Myocyte (in vitro differentiated cells): ENCODE measurements at regions not wholly inside any gene's neighbourhood (a gene's known extent, or its start where the extent isn't known, plus 50 kb on each side); places are given as distances from the start of the nearest gene placed in this dataset.

ENCODE experiments used
- DNase-seq: peaks from one replicate; pipeline ENCODE4 v3.0.0-alpha.2; 2012; ENCODE audit warnings: low read depth

- DNase-seq: no peak
These were observed 731.5 kb upstream of the MARCKS start for GRCh38 chr6:113125626-113126025.

- no peak for DNase-seq
These were observed 729.2 kb upstream of the MARCKS start for GRCh38 chr6:113127786-113128419.

- DNase-seq: no peak
These were observed 728.5 kb upstream of the MARCKS start for GRCh38 chr6:113128661-113129060.

GRCh38 chr6:113129991-113130390 lies 727.2 kb upstream of the MARCKS start:
- DNase-seq: no peak

GRCh38 chr6:113137426-113137825 lies 719.7 kb upstream of the MARCKS start:
- no peak for DNase-seq

- DNase-seq: no peak
These were observed 716.4 kb upstream of the MARCKS start for GRCh38 chr6:113140721-113141120.

- no peak for DNase-seq
These were observed 715.2 kb upstream of the MARCKS start for GRCh38 chr6:113141901-113142300.

- no peak for DNase-seq
These were observed 714.4 kb upstream of the MARCKS start for GRCh38 chr6:113142671-113143174.

GRCh38 chr6:113143206-113143605 lies 713.9 kb upstream of the MARCKS start:
- DNase-seq: no peak

GRCh38 chr6:113144117-113144516 lies 713.0 kb upstream of the MARCKS start:
- no peak for DNase-seq

GRCh38 chr6:113146878-113147277 lies 710.3 kb upstream of the MARCKS start:
- no peak for DNase-seq

- no peak for DNase-seq
These were observed 709.6 kb upstream of the MARCKS start for GRCh38 chr6:113147544-113147943.

GRCh38 chr6:113148566-113148965 lies 708.6 kb upstream of the MARCKS start:
- DNase-seq: no peak

GRCh38 chr6:113149511-113149910 lies 707.6 kb upstream of the MARCKS start:
- DNase-seq: no peak

GRCh38 chr6:113160306-113161017 lies 696.7 kb upstream of the MARCKS start:
- DNase-seq: no peak

GRCh38 chr6:113161018-113161315 lies 696.2 kb upstream of the MARCKS start:
- DNase-seq: no peak

GRCh38 chr6:113162739-113163138 lies 694.4 kb upstream of the MARCKS start:
- no peak for DNase-seq

GRCh38 chr6:113168057-113168456 lies 689.1 kb upstream of the MARCKS start:
- DNase-seq: no peak

- DNase-seq: no peak
These were observed 687.7 kb upstream of the MARCKS start for GRCh38 chr6:113169484-113169883.

- DNase-seq: no peak
These were observed 686.7 kb upstream of the MARCKS start for GRCh38 chr6:113170454-113170853.

GRCh38 chr6:113171882-113172281 lies 685.3 kb upstream of the MARCKS start:
- DNase-seq: no peak

- peak; percentile 87 for DNase-seq
These were observed 684.6 kb upstream of the MARCKS start for GRCh38 chr6:113172531-113172966.

- DNase-seq: no peak
These were observed 678.8 kb upstream of the MARCKS start for GRCh38 chr6:113178349-113178748.
